ENCODE measurements at regions not wholly inside any gene's neighbourhood (a gene's known extent, or its start where the extent isn't known, plus 50 kb on each side); places are given as distances from the start of the nearest gene placed in this dataset.

- Histone ChIP-seq H3K27ac (ENCODE audit: low read length) (no peak overlapping the region), H3K9me3 (ENCODE audit: low read length) (no peaks in the 10 kb centered on the region), H3K9me2 (ENCODE audit: insufficient read depth, low read length) (no peaks in the 10 kb centered on the region), H4K20me1 (ENCODE audit: insufficient read depth) (no peaks in the 10 kb centered on the region), H3K4me3 (ENCODE audit: low read length) (no peak overlapping the region), H3K36me3 (ENCODE audit: insufficient read depth, low read length) (no peaks in the 10 kb centered on the region), H3F3A (ENCODE audit: insufficient read depth, low read length, poor library complexity, severe bottlenecking) (no peaks in the 10 kb centered on the region), H3K9ac (ENCODE audit: low read length) (no peak overlapping the region), H3K4me2 (ENCODE audit: low read length) (no peak overlapping the region), H2AFZ (ENCODE audit: low read depth, low read length) (no peak overlapping the region), H3K79me2 (replicated peaks; ENCODE audit: insufficient read depth, low read length) (no peaks in the 10 kb centered on the region), H3K27me3 (ENCODE audit: insufficient read depth, low read depth, low read length) (no peaks in the 10 kb centered on the region)
- TF ChIP-seq EZH2 (IDR thresholded peaks at IDR 0.05; ENCODE audit: borderline replicate concordance, insufficient read depth, low read length, poor library complexity, severe bottlenecking) = no peak
- TF ChIP-seq SMC3 (conservative IDR thresholded peaks at IDR 0.05; ENCODE audit: poor library complexity) = no peak
- TF ChIP-seq CTCF (IDR thresholded peaks at IDR 0.05; ENCODE audit: poor library complexity, severe bottlenecking) = no peak
- no peak for TF ChIP-seq EP300 (conservative IDR thresholded peaks at IDR 0.05; ENCODE audit: poor library complexity, severe bottlenecking)
- no peak for TF ChIP-seq RAD21 (conservative IDR thresholded peaks at IDR 0.05)
- no peak for TF ChIP-seq TAF1 (IDR thresholded peaks at IDR 0.05; ENCODE audit: low read depth)
- TF ChIP-seq REST (IDR thresholded peaks at IDR 0.05; ENCODE audit: borderline replicate concordance) = no peak
- no peak for TF ChIP-seq MXI1 (conservative IDR thresholded peaks at IDR 0.05; ENCODE audit: poor library complexity, severe bottlenecking)
- no peak for TF ChIP-seq POLR2AphosphoS5 (IDR thresholded peaks at IDR 0.05)
These were observed 111.0 kb upstream of the RALGAPA2 start for GRCh38 chr20:20823476-20823881.

- Histone ChIP-seq H3K27me3 (ENCODE audit: insufficient read depth, low read depth, low read length) (no peaks in the 10 kb centered on the region), H3K9me2 (ENCODE audit: insufficient read depth, low read length) (no peaks in the 10 kb centered on the region), H3K4me3 (ENCODE audit: low read length) (no peak overlapping the region), H2AFZ (ENCODE audit: low read depth, low read length) (no peak overlapping the region), H3K9me3 (ENCODE audit: low read length) (no peaks in the 10 kb centered on the region), H3F3A (ENCODE audit: insufficient read depth, low read length, poor library complexity, severe bottlenecking) (no peaks in the 10 kb centered on the region), H3K27ac (ENCODE audit: low read length) (no peak overlapping the region), H3K4me2 (ENCODE audit: low read length) (no peak overlapping the region), H3K79me2 (replicated peaks; ENCODE audit: insufficient read depth, low read length) (no peaks in the 10 kb centered on the region), H4K20me1 (ENCODE audit: insufficient read depth) (no peaks in the 10 kb centered on the region), H3K36me3 (ENCODE audit: insufficient read depth, low read length) (no peaks in the 10 kb centered on the region), H3K9ac (ENCODE audit: low read length) (no peak overlapping the region)
- TF ChIP-seq CTCF (IDR thresholded peaks at IDR 0.05; ENCODE audit: poor library complexity, severe bottlenecking) = no peak
- no peak for TF ChIP-seq EZH2 (IDR thresholded peaks at IDR 0.05; ENCODE audit: borderline replicate concordance, insufficient read depth, low read length, poor library complexity, severe bottlenecking)
- TF ChIP-seq REST (IDR thresholded peaks at IDR 0.05; ENCODE audit: borderline replicate concordance) = no peak
- no peak for TF ChIP-seq MXI1 (conservative IDR thresholded peaks at IDR 0.05; ENCODE audit: poor library complexity, severe bottlenecking)
- TF ChIP-seq EP300 (conservative IDR thresholded peaks at IDR 0.05; ENCODE audit: poor library complexity, severe bottlenecking) = no peak
- no peak for TF ChIP-seq POLR2AphosphoS5 (IDR thresholded peaks at IDR 0.05)
- TF ChIP-seq RAD21 (conservative IDR thresholded peaks at IDR 0.05) = no peak
- TF ChIP-seq TAF1 (IDR thresholded peaks at IDR 0.05; ENCODE audit: low read depth) = no peak
- TF ChIP-seq SMC3 (conservative IDR thresholded peaks at IDR 0.05; ENCODE audit: poor library complexity) = no peak
These were observed 109.2 kb upstream of the RALGAPA2 start for GRCh38 chr20:20821484-20822260.
